Thymus (tissue), 11 donors: ENCODE measurements at regions not wholly inside any gene's neighbourhood (a gene's known extent, or its start where the extent isn't known, plus 50 kb on each side); places are given as distances from the start of the nearest gene placed in this dataset.
"Not testable (repeated sequence)": the region's sequence is repeated elsewhere in the genome, so short reads cannot be mapped to it uniquely, and the experiment has no call there.

Source experiments
- DNase-seq, 9 donors: peaks; one replicate each; pipeline ENCODE4 v3.0.0-alpha.2; 2013; ENCODE audit warnings: low spot score in 9 of 9, low read depth in 6 of 9, missing footprints in 1 of 9
- H3K27ac ChIP-seq, 2 donors: one replicate each; pipeline ENCODE4 v1.5.1; 2013; ENCODE audit warnings: control low read depth in 1 of 2, low read depth in 1 of 2, low read length in 1 of 2, mild to moderate bottlenecking in 1 of 2, moderate library complexity in 1 of 2
- H3K27me3 ChIP-seq, 2 donors: one replicate each; pipeline ENCODE4 v1.5.1; 2013; ENCODE audit warnings: low read length in 1 of 2; ENCODE audit not compliant: control insufficient read depth in 2 of 2, insufficient read depth in 1 of 2
- H3K36me3 ChIP-seq, 2 donors: one replicate each; pipeline ENCODE4 v1.5.1; 2013; ENCODE audit warnings: low read length in 1 of 2, mild to moderate bottlenecking in 1 of 2, moderate library complexity in 1 of 2; ENCODE audit not compliant: control insufficient read depth in 2 of 2, insufficient read depth in 2 of 2
- H3K4me1 ChIP-seq, 2 donors: one replicate each; pipeline ENCODE4 v1.5.1; 2013; ENCODE audit warnings: low read length in 2 of 2; ENCODE audit not compliant: control insufficient read depth in 2 of 2, insufficient read depth in 2 of 2
- H3K4me3 ChIP-seq, 2 donors: one replicate each; pipeline ENCODE4 v1.5.1; 2013; ENCODE audit warnings: low read length in 2 of 2, control low read depth in 1 of 2, mild to moderate bottlenecking in 1 of 2
- H3K9me3 ChIP-seq, 2 donors: one replicate each; pipeline ENCODE4 v1.5.1; 2013; ENCODE audit warnings: low read length in 1 of 2, mild to moderate bottlenecking in 1 of 2; ENCODE audit not compliant: control insufficient read depth in 2 of 2, insufficient read depth in 1 of 2
- WGBS: extraction: QIAGEN DNeasy Blood & Tissue Kit; methylation state at CpG from one replicate; pipeline ENCODE4 v1.1.7; 2013; 5-methylcytosine and 5-hydroxymethylcytosine counted together
- donor health status: healthy.

GRCh38 chr6:167236239-167236571 lies 54.9 kb upstream of the UNC93A start:
- no peaks in the 10 kb centered on the region for H3K36me3 ChIP-seq
- no peak for DNase-seq
- peaks cover 0 to 4% of the 10 kb centered on the region in 2 donors for H3K27me3 ChIP-seq
- H3K4me3 ChIP-seq = no peak overlapping the region
- H3K9me3 ChIP-seq = no peaks in the 10 kb centered on the region
- 98% methylated on average over 16 of the region's 16 CpGs for WGBS
- peaks cover 23 to 24% of the 10 kb centered on the region in 2 donors for H3K4me1 ChIP-seq
- H3K27ac ChIP-seq = no peak overlapping the region

GRCh38 chr6:167237438-167238145 lies 53.5 kb upstream of the UNC93A start:
- Histone ChIP-seq H3K27ac (peak overlapping the region in 1 of 2 donors; percentile 16), H3K4me3 (no peak overlapping the region), H3K36me3 (no peaks in the 10 kb centered on the region), H3K9me3 (no peaks in the 10 kb centered on the region), H3K27me3 (peaks cover 0 to 4% of the 10 kb centered on the region in 2 donors), H3K4me1 (peaks cover 23 to 24% of the 10 kb centered on the region in 2 donors)
- peak in 1 of 9 donors; percentile 54 for DNase-seq
- 70% methylated on average over 14 of the region's 14 CpGs for WGBS

- peaks cover 23 to 24% of the 10 kb centered on the region in 2 donors for H3K4me1 ChIP-seq
- H3K4me3 ChIP-seq = no peak overlapping the region
- no peaks in the 10 kb centered on the region for H3K9me3 ChIP-seq
- H3K36me3 ChIP-seq = no peaks in the 10 kb centered on the region
- WGBS = 82% methylated on average over 14 of the region's 14 CpGs
- H3K27me3 ChIP-seq = peaks cover 0 to under 1% of the 10 kb centered on the region in 2 donors
- DNase-seq = peak in 1 of 9 donors; percentile 19
- H3K27ac ChIP-seq = peak overlapping the region in 1 of 2 donors; percentile 16
These were observed 52.9 kb upstream of the UNC93A start for GRCh38 chr6:167238146-167238693.

GRCh38 chr6:167238694-167239467 lies 52.2 kb upstream of the UNC93A start:
- Histone ChIP-seq H3K27me3 (no peaks in the 10 kb centered on the region), H3K27ac (no peak overlapping the region), H3K36me3 (no peaks in the 10 kb centered on the region), H3K4me3 (no peak overlapping the region), H3K9me3 (no peaks in the 10 kb centered on the region), H3K4me1 (peaks cover 23 to 25% of the 10 kb centered on the region in 2 donors)
- WGBS = 92% methylated on average over 12 of the region's 12 CpGs
- peak in 3 of 9 donors; percentile 18 to 58 (median 45) for DNase-seq

- H3K4me3 ChIP-seq, DNase-seq, H3K27me3 ChIP-seq, H3K36me3 ChIP-seq, H3K9me3 ChIP-seq, H3K27ac ChIP-seq: not testable (repeated sequence)
- peaks cover 23 to 31% of the 10 kb centered on the region in 2 donors for H3K4me1 ChIP-seq
- 87% methylated on average over 2 of the region's 2 CpGs for WGBS
These were observed 51.6 kb upstream of the UNC93A start for GRCh38 chr6:167239470-167239869.

- no peak for DNase-seq
- H3K4me3 ChIP-seq = no peak overlapping the region
- H3K4me1 ChIP-seq = peaks cover 21 to 33% of the 10 kb centered on the region in 2 donors
- H3K27me3 ChIP-seq = no peaks in the 10 kb centered on the region
- no peaks in the 10 kb centered on the region for H3K9me3 ChIP-seq
- 95% methylated on average over 18 of the region's 18 CpGs for WGBS
- no peak overlapping the region for H3K27ac ChIP-seq
- no peaks in the 10 kb centered on the region for H3K36me3 ChIP-seq
These were observed 51.0 kb upstream of the UNC93A start for GRCh38 chr6:167240034-167240541.
